ENCODE measurements at regions not wholly inside any gene's neighbourhood (a gene's known extent, or its start where the extent isn't known, plus 50 kb on each side); places are given as distances from the start of the nearest gene placed in this dataset.

- Histone ChIP-seq H2AFZ (no peak overlapping the region), H3K4me3 (no peak overlapping the region), H3K36me3 (replicated peaks; ENCODE audit: insufficient read depth, low read depth) (no peaks in the 10 kb centered on the region), H3K79me2 (no peaks in the 10 kb centered on the region), H3K4me2 (no peak overlapping the region), H4K20me1 (ENCODE audit: insufficient read depth, poor library complexity, severe bottlenecking) (no peaks in the 10 kb centered on the region), H3K4me1 (ENCODE audit: insufficient read depth) (no peaks in the 10 kb centered on the region), H3K9me2 (replicated peaks; ENCODE audit: insufficient read depth) (no peaks in the 10 kb centered on the region), H3K27me3 (no peaks in the 10 kb centered on the region), H3K27ac (no peak overlapping the region), H3K9me3 (ENCODE audit: low read depth) (no peaks in the 10 kb centered on the region)
- TF ChIP-seq EZH2phosphoT487 (IDR thresholded peaks at IDR 0.05; ENCODE audit: low read depth, severe bottlenecking, unreplicated experiment) (no peak), CTCF (IDR thresholded peaks at IDR 0.05; ENCODE audit: poor library complexity) (no peak)
- DNase-seq (ENCODE audit: low spot score) = no peak
- 88% methylated on average over 4 of the region's 5 CpGs for WGBS (ENCODE audit: low lambda C conversion rate, missing lambda C conversion rate)
Measured at GRCh38 chr3:153060346-153060745, 101.7 kb upstream of the RAP2B start.

- TF ChIP-seq CTCF (IDR thresholded peaks at IDR 0.05; ENCODE audit: poor library complexity) (no peak), EZH2 (IDR thresholded peaks at IDR 0.05; ENCODE audit: borderline replicate concordance) (no peak), EZH2phosphoT487 (IDR thresholded peaks at IDR 0.05; ENCODE audit: low read depth, severe bottlenecking, unreplicated experiment) (no peak)
- H3K9me2 ChIP-seq (replicated peaks; ENCODE audit: insufficient read depth) = no peaks in the 10 kb centered on the region
- H3K79me2 ChIP-seq = no peaks in the 10 kb centered on the region
- H4K20me1 ChIP-seq (ENCODE audit: insufficient read depth, poor library complexity, severe bottlenecking) = no peaks in the 10 kb centered on the region
- DNase-seq (ENCODE audit: low spot score) = no peak
- no peaks in the 10 kb centered on the region for H3K4me1 ChIP-seq (ENCODE audit: insufficient read depth)
- H3K36me3 ChIP-seq (replicated peaks; ENCODE audit: insufficient read depth, low read depth) = no peaks in the 10 kb centered on the region
- WGBS (ENCODE audit: low lambda C conversion rate, missing lambda C conversion rate) = 85% methylated on average over 4 of the region's 4 CpGs
- H2AFZ ChIP-seq = no peak overlapping the region
- no peaks in the 10 kb centered on the region for H3K9me3 ChIP-seq (ENCODE audit: low read depth)
- H3K27me3 ChIP-seq = no peaks in the 10 kb centered on the region
- no peak overlapping the region for H3K4me3 ChIP-seq
- H3K4me2 ChIP-seq = no peak overlapping the region
- no peak overlapping the region for H3K27ac ChIP-seq
Measured at GRCh38 chr3:153061938-153062528, 100.0 kb upstream of the RAP2B start.

- H3K27me3 ChIP-seq = no peaks in the 10 kb centered on the region
- no peak overlapping the region for H3K27ac ChIP-seq
- no peaks in the 10 kb centered on the region for H3K4me1 ChIP-seq (ENCODE audit: insufficient read depth)
- no peak overlapping the region for H2AFZ ChIP-seq
- no peaks in the 10 kb centered on the region for H3K9me3 ChIP-seq (ENCODE audit: low read depth)
- 92% methylated on average over 2 of the region's 2 CpGs for WGBS (ENCODE audit: low lambda C conversion rate, missing lambda C conversion rate)
- TF ChIP-seq EZH2phosphoT487 (IDR thresholded peaks at IDR 0.05; ENCODE audit: low read depth, severe bottlenecking, unreplicated experiment) (no peak), EZH2 (IDR thresholded peaks at IDR 0.05; ENCODE audit: borderline replicate concordance) (no peak), CTCF (IDR thresholded peaks at IDR 0.05; ENCODE audit: poor library complexity) (no peak)
- no peak for DNase-seq (ENCODE audit: low spot score)
- no peaks in the 10 kb centered on the region for H3K79me2 ChIP-seq
- no peak overlapping the region for H3K4me3 ChIP-seq
- H3K4me2 ChIP-seq = no peak overlapping the region
- H3K36me3 ChIP-seq (replicated peaks; ENCODE audit: insufficient read depth, low read depth) = no peaks in the 10 kb centered on the region
- no peaks in the 10 kb centered on the region for H4K20me1 ChIP-seq (ENCODE audit: insufficient read depth, poor library complexity, severe bottlenecking)
- H3K9me2 ChIP-seq (replicated peaks; ENCODE audit: insufficient read depth) = no peaks in the 10 kb centered on the region
Measured at GRCh38 chr3:153063337-153063736, 98.7 kb upstream of the RAP2B start.

GRCh38 chr3:153066983-153067382 lies 95.0 kb upstream of the RAP2B start:
- Histone ChIP-seq H3K4me2 (no peak overlapping the region), H2AFZ (no peak overlapping the region), H3K36me3 (replicated peaks; ENCODE audit: insufficient read depth, low read depth) (no peaks in the 10 kb centered on the region), H3K4me3 (no peak overlapping the region), H3K79me2 (no peaks in the 10 kb centered on the region), H3K4me1 (ENCODE audit: insufficient read depth) (no peaks in the 10 kb centered on the region), H3K27ac (no peak overlapping the region), H3K27me3 (no peaks in the 10 kb centered on the region), H4K20me1 (ENCODE audit: insufficient read depth, poor library complexity, severe bottlenecking) (no peaks in the 10 kb centered on the region), H3K9me3 (ENCODE audit: low read depth) (no peaks in the 10 kb centered on the region), H3K9me2 (replicated peaks; ENCODE audit: insufficient read depth) (no peaks in the 10 kb centered on the region)
- no peak for DNase-seq (ENCODE audit: low spot score)
- TF ChIP-seq EZH2 (IDR thresholded peaks at IDR 0.05; ENCODE audit: borderline replicate concordance) (no peak), EZH2phosphoT487 (IDR thresholded peaks at IDR 0.05; ENCODE audit: low read depth, severe bottlenecking, unreplicated experiment) (no peak), CTCF (IDR thresholded peaks at IDR 0.05; ENCODE audit: poor library complexity) (no peak)
- 98% methylated on average over 12 of the region's 12 CpGs for WGBS (ENCODE audit: low lambda C conversion rate, missing lambda C conversion rate)
